DOHH2 (cell line): ENCODE measurements at regions not wholly inside any gene's neighbourhood (a gene's known extent, or its start where the extent isn't known, plus 50 kb on each side); places are given as distances from the start of the nearest gene placed in this dataset.

Experiments
- H3F3A ChIP-seq: fragments of 200-600 bp; sonication (generic), shearing (Covaris generic); 2 replicates; pipeline ENCODE4 v1.6.0; 2016; ENCODE audit warnings: antibody characterized with exemption, mild to moderate bottlenecking; ENCODE audit not compliant: control insufficient read depth, insufficient read depth
- H3K27ac ChIP-seq: fragments of 200-600 bp; sonication (generic); 2 replicates; pipeline ENCODE4 v1.5.1; 2014; ENCODE audit warnings: low read depth, mild to moderate bottlenecking, low read length, moderate library complexity
- H3K27me3 ChIP-seq: fragments of 200-600 bp; sonication (generic); 2 replicates; pipeline ENCODE4 v1.6.1; 2014; ENCODE audit warnings: mild to moderate bottlenecking, low read length, mixed read lengths; ENCODE audit not compliant: control insufficient read depth
- H3K36me3 ChIP-seq: fragments of 200-600 bp; sonication (generic); 2 replicates; pipeline ENCODE4 v1.6.1; 2014; ENCODE audit warnings: mild to moderate bottlenecking, low read length, moderate library complexity, mixed read lengths; ENCODE audit not compliant: control insufficient read depth
- H3K4me1 ChIP-seq: fragments of 200-600 bp; sonication (generic); 2 replicates; pipeline ENCODE4 v1.6.1; 2014; ENCODE audit warnings: mild to moderate bottlenecking, low read length, mixed read lengths; ENCODE audit not compliant: control insufficient read depth
- H3K4me2 ChIP-seq: fragments of 200-600 bp; sonication (generic); 2 replicates; pipeline ENCODE4 v1.6.0; 2014; ENCODE audit warnings: mild to moderate bottlenecking, low read length, moderate library complexity
- H3K4me3 ChIP-seq: fragments of 200-600 bp; sonication (generic); 2 replicates; pipeline ENCODE4 v1.5.1; 2014; ENCODE audit warnings: mild to moderate bottlenecking, low read length, mixed read lengths
- H3K79me2 ChIP-seq: fragments of 200-600 bp; sonication (generic); 2 replicates; pipeline ENCODE4 v1.6.1; 2014; ENCODE audit warnings: mild to moderate bottlenecking, low read length, mixed read lengths; ENCODE audit not compliant: control insufficient read depth
- H3K9me2 ChIP-seq: fragments of 200-600 bp; sonication (generic); replicated peaks from 2 replicates; pipeline ENCODE4 v1.6.1; 2014; ENCODE audit warnings: mild to moderate bottlenecking, low read length, mixed read lengths; ENCODE audit not compliant: control insufficient read depth
- H3K9me3 ChIP-seq: fragments of 200-600 bp; sonication (generic); 2 replicates; pipeline ENCODE4 v1.6.1; 2014; ENCODE audit warnings: antibody characterized with exemption, low read length, mixed read lengths; ENCODE audit not compliant: control insufficient read depth, insufficient read depth
- H4K20me1 ChIP-seq: fragments of 200-600 bp; sonication (generic); 2 replicates; pipeline ENCODE4 v1.6.0; 2014; ENCODE audit warnings: low read depth, mild to moderate bottlenecking, antibody characterized with exemption, low read length, moderate library complexity; ENCODE audit not compliant: control insufficient read depth, insufficient read depth
- CTCF ChIP-seq: fragments of 200-600 bp; sonication (generic); IDR thresholded peaks from one replicate; pipeline ENCODE4 v1.5.1; 2014; ENCODE audit warnings: antibody characterized with exemption, mild to moderate bottlenecking, low read depth, low read length; ENCODE audit not compliant: poor library complexity, severe bottlenecking
- EZH2phosphoT487 ChIP-seq: fragments of 200-600 bp; sonication (generic); IDR thresholded peaks from 2 replicates; pipeline ENCODE4 v1.6.1; 2017; ENCODE audit warnings: borderline replicate concordance, mild to moderate bottlenecking, antibody characterized with exemption, low read length, moderate library complexity, mixed read lengths

- 0 out of 2 replicates have a peak, but pooled peaks cover 3% of the 10 kb centered on the region for H3K27me3 ChIP-seq
- no peaks in the 10 kb centered on the region for H4K20me1 ChIP-seq
- H3K4me2 ChIP-seq: no peak overlapping the region
- no peaks in the 10 kb centered on the region for H3K4me1 ChIP-seq
- no peaks in the 10 kb centered on the region for H3F3A ChIP-seq
- H3K9me2 ChIP-seq: no peaks in the 10 kb centered on the region
- TF ChIP-seq CTCF (no peak), EZH2phosphoT487 (no peak)
- H3K36me3 ChIP-seq: no peaks in the 10 kb centered on the region
- no peak overlapping the region for H3K4me3 ChIP-seq
- no peak overlapping the region for H3K27ac ChIP-seq
- H3K79me2 ChIP-seq: no peaks in the 10 kb centered on the region
- no peaks in the 10 kb centered on the region for H3K9me3 ChIP-seq
Measured at GRCh38 chr2:121031568-121032340, 253.2 kb downstream of the TFCP2L1 start.

GRCh38 chr2:121033461-121033996 is 251.5 kb downstream of the TFCP2L1 start:
- Histone ChIP-seq H3K79me2 (no peaks in the 10 kb centered on the region), H3K27me3 (no peaks in the 10 kb centered on the region), H3K9me3 (no peaks in the 10 kb centered on the region), H3K4me3 (no peak overlapping the region), H3K36me3 (no peaks in the 10 kb centered on the region), H3F3A (no peaks in the 10 kb centered on the region), H4K20me1 (no peaks in the 10 kb centered on the region), H3K4me2 (no peak overlapping the region), H3K9me2 (no peaks in the 10 kb centered on the region), H3K4me1 (no peaks in the 10 kb centered on the region), H3K27ac (no peak overlapping the region)
- no peak for TF ChIP-seq EZH2phosphoT487
- no peak for TF ChIP-seq CTCF

DNA sequence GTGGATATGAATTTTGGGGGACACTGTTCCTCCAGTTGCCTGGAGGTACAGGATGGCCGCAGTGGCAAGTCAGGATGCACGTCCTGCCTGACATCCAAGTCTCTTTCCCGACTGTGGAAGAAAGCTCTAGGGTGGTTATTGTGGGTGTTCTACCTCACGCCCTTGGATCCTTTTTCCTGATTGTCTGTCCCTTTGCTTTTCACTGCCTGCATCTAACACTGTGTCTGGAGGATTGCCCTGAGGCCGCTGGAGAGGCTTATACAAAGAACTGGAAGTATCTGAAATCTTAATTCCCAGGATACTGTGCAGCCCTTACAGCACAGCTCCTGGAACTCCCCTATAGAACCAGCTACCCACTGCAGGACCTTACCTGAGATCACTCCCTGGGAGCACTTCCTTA is 250.5 kb downstream of the TFCP2L1 start:
- Histone ChIP-seq H3K79me2 (no peaks in the 10 kb centered on the region), H3K27me3 (no peaks in the 10 kb centered on the region), H3K4me3 (no peak overlapping the region), H3K9me3 (no peaks in the 10 kb centered on the region), H4K20me1 (no peaks in the 10 kb centered on the region), H3K27ac (no peak overlapping the region), H3K9me2 (no peaks in the 10 kb centered on the region), H3K4me1 (no peaks in the 10 kb centered on the region), H3K4me2 (no peak overlapping the region), H3F3A (no peaks in the 10 kb centered on the region), H3K36me3 (no peaks in the 10 kb centered on the region)
- TF ChIP-seq EZH2phosphoT487 (no peak), CTCF (no peak)
